Right kidney (tissue), 1 donor: ENCODE measurements at regions not wholly inside any gene's neighbourhood (a gene's known extent, or its start where the extent isn't known, plus 50 kb on each side); places are given as distances from the start of the nearest gene placed in this dataset.

ENCODE experiments used
- DNase-seq: peaks from one replicate; pipeline ENCODE4 v3.0.0-alpha.2; 2016

- DNase-seq, result no peak
Measured at GRCh38 chr12:59929110-59929509, 333.3 kb downstream of the SLC16A7 start.

GRCh38 chr12:59934486-59934885 lies 338.7 kb downstream of the SLC16A7 start:
- DNase-seq, result no peak

- DNase-seq, result no peak
Measured at GRCh38 chr12:59936534-59936933, 340.7 kb downstream of the SLC16A7 start.

GRCh38 chr12:59937148-59937547 lies 341.3 kb downstream of the SLC16A7 start:
- DNase-seq, result no peak

GRCh38 chr12:59938190-59938962 lies 342.5 kb downstream of the SLC16A7 start:
- DNase-seq, result no peak

- no peak for DNase-seq
Measured at GRCh38 chr12:59940631-59941342, 345.0 kb downstream of the SLC16A7 start.

- DNase-seq, result no peak
Measured at GRCh38 chr12:59941461-59941860, 345.6 kb downstream of the SLC16A7 start.

GRCh38 chr12:59944177-59944576 lies 348.3 kb downstream of the SLC16A7 start:
- no peak for DNase-seq

- no peak for DNase-seq
Measured at GRCh38 chr12:59946635-59947034, 350.8 kb downstream of the SLC16A7 start.

- no peak for DNase-seq
Measured at GRCh38 chr12:59963546-59963945, 367.7 kb downstream of the SLC16A7 start.

GRCh38 chr12:59972905-59973304 lies 377.1 kb downstream of the SLC16A7 start:
- DNase-seq, result no peak

- no peak for DNase-seq
Measured at GRCh38 chr12:59973515-59973914, 377.7 kb downstream of the SLC16A7 start.

GRCh38 chr12:59977779-59978178 lies 381.9 kb downstream of the SLC16A7 start:
- DNase-seq, result no peak

GRCh38 chr12:59980476-59980875 lies 384.6 kb downstream of the SLC16A7 start:
- no peak for DNase-seq

- DNase-seq, result no peak
Measured at GRCh38 chr12:59999291-59999690, 403.5 kb downstream of the SLC16A7 start.

- DNase-seq, result no peak
Measured at GRCh38 chr12:60010486-60010885, 414.7 kb downstream of the SLC16A7 start.

- no peak for DNase-seq
Measured at GRCh38 chr12:60012659-60013058, 416.8 kb downstream of the SLC16A7 start.

- no peak for DNase-seq
Measured at GRCh38 chr12:60014436-60014835, 418.6 kb downstream of the SLC16A7 start.

- no peak for DNase-seq
Measured at GRCh38 chr12:60020068-60020467, 424.2 kb downstream of the SLC16A7 start.

- DNase-seq, result no peak
Measured at GRCh38 chr12:60021235-60021634, 425.4 kb downstream of the SLC16A7 start.

GRCh38 chr12:60027266-60027665 lies 431.4 kb downstream of the SLC16A7 start:
- no peak for DNase-seq

- DNase-seq, result no peak
Measured at GRCh38 chr12:60034147-60034546, 438.3 kb downstream of the SLC16A7 start.

- DNase-seq, result no peak
Measured at GRCh38 chr12:60035835-60036234, 440.0 kb downstream of the SLC16A7 start.

- no peak for DNase-seq
Measured at GRCh38 chr12:60042835-60043234, 447.0 kb downstream of the SLC16A7 start.
